Ovary (tissue), 7 donors: ENCODE measurements at regions not wholly inside any gene's neighbourhood (a gene's known extent, or its start where the extent isn't known, plus 50 kb on each side); places are given as distances from the start of the nearest gene placed in this dataset.

Experiments used
- DNase-seq, 5 donors: peaks; one replicate each; pipeline ENCODE4 v3.0.0-alpha.2; 2019 to 2020
- H3K27ac ChIP-seq, 2 donors: fragments of 200-600 bp; one replicate each; pipeline versions ENCODE4 v1.5.1 to v1.8.0; 2019 to 2022
- H3K27me3 ChIP-seq: fragments of 200-600 bp; one replicate; pipeline ENCODE4 v1.8.0; 2022
- H3K36me3 ChIP-seq: fragments of 200-600 bp; sonication (generic); one replicate; pipeline ENCODE4 v1.5.1; 2019
- H3K4me1 ChIP-seq: one replicate; pipeline ENCODE4 v1.8.1; 2013; ENCODE audit warnings: mild to moderate bottlenecking, moderate library complexity; ENCODE audit not compliant: insufficient read depth
- H3K4me3 ChIP-seq: fragments of 200-600 bp; sonication (generic); one replicate; pipeline ENCODE4 v1.5.1; 2017
- H3K9me3 ChIP-seq, 2 donors: fragments of 200-600 bp in 1 of 2; sonication (generic) in 1 of 2; one replicate each; pipeline versions ENCODE4 v1.5.1 to v1.8.1; 2013 to 2019; ENCODE audit warnings: mild to moderate bottlenecking in 1 of 2, moderate library complexity in 1 of 2
- CTCF ChIP-seq, 3 donors: fragments of 450-650 bp in 2 of 3; fragments of 200-600 bp in 1 of 3; IDR thresholded peaks; one replicate each; pipeline versions ENCODE4 v1.5.1 to v1.8.0; 2016 to 2022; ENCODE audit warnings: antibody characterized with exemption in 3 of 3, mild to moderate bottlenecking in 1 of 3
- EP300 ChIP-seq: sonication (generic); formaldehyde crosslinking; IDR thresholded peaks from one replicate; pipeline ENCODE4 v1.6.1; 2017; ENCODE audit warnings: antibody characterized with exemption
- POLR2A ChIP-seq: fragments of 450-650 bp; IDR thresholded peaks from one replicate; pipeline ENCODE4 v1.6.1; 2017; ENCODE audit warnings: antibody characterized with exemption, mild to moderate bottlenecking, moderate library complexity
- WGBS, 3 donors: extraction: QIAGEN DNeasy Blood & Tissue Kit in 1 of 3; methylation state at CpG; one replicate each; pipeline versions ENCODE4 v1.1.5 to v1.1.7; 2013 to 2017; 5-methylcytosine and 5-hydroxymethylcytosine counted together
- intact Hi-C, 4 donors: fragments of 100-400 bp; cut with DNase I; formaldehyde crosslinking; loops; one replicate each; pipeline versions ENCODE4 v1.11.0 to v1.15.1; 2022 to 2023
- donor health status: DM: no; HTN: no; CAD: no; lungs with moderate emphysema.
- donor health status: DM: no; HTN: no; CAD: no.
- donor health status: Bipolar disorder and iron deficiency.
- donor health status: DM: no; HTN: no; CAD: no.
- donor health status: DM: yes; HTN: yes; CAD: no.

GRCh38 chr13:105497597-105497996 is 1037.9 kb downstream of the EFNB2 start:
- Histone ChIP-seq H3K27me3 (no peaks in the 10 kb centered on the region), H3K9me3 (no peaks in the 10 kb centered on the region), H3K4me1 (no peaks in the 10 kb centered on the region), H3K36me3 (no peaks in the 10 kb centered on the region), H3K4me3 (no peak overlapping the region), H3K27ac (no peak overlapping the region)
- 69 to 78% (median 75%) methylated on average over 3 of the region's 3 CpGs for WGBS, 3 donors
- TF ChIP-seq CTCF (IDR thresholded peaks at IDR 0.05) (no peak), EP300 (no peak), POLR2A (no peak)
- intact Hi-C loops = no loop called here
- DNase-seq = no peak

- no peaks in the 10 kb centered on the region for H3K27me3 ChIP-seq
Measured at GRCh38 chr13:105492216-105492615, 1043.2 kb downstream of the EFNB2 start.

GRCh38 chr13:105491345-105491744 is 1044.1 kb downstream of the EFNB2 start:
- no peak for DNase-seq
- intact Hi-C loops = no loop called here
- no peaks in the 10 kb centered on the region for H3K4me1 ChIP-seq
- no peaks in the 10 kb centered on the region for H3K9me3 ChIP-seq
- WGBS, 3 donors = 69 to 88% (median 87%) methylated on average over 3 of the region's 3 CpGs
- H3K27ac ChIP-seq = no peak overlapping the region
- TF ChIP-seq EP300 (no peak), POLR2A (no peak), CTCF (IDR thresholded peaks at IDR 0.05) (no peak)
- H3K27me3 ChIP-seq = no peaks in the 10 kb centered on the region
- H3K4me3 ChIP-seq = no peak overlapping the region
- no peaks in the 10 kb centered on the region for H3K36me3 ChIP-seq

More at GRCh38 chr13:105492216-105492615, 1043.2 kb downstream of the EFNB2 start:
- Histone ChIP-seq H3K4me3 (no peak overlapping the region), H3K9me3 (no peaks in the 10 kb centered on the region), H3K27ac (no peak overlapping the region), H3K4me1 (no peaks in the 10 kb centered on the region), H3K36me3 (no peaks in the 10 kb centered on the region)
- DNase-seq = no peak
- intact Hi-C loops = no loop called here
- TF ChIP-seq CTCF (IDR thresholded peaks at IDR 0.05) (no peak), POLR2A (no peak), EP300 (no peak)

- Histone ChIP-seq H3K27me3 (no peaks in the 10 kb centered on the region), H3K27ac (no peak overlapping the region), H3K4me3 (no peak overlapping the region), H3K36me3 (no peaks in the 10 kb centered on the region), H3K9me3 (no peaks in the 10 kb centered on the region), H3K4me1 (no peaks in the 10 kb centered on the region)
- TF ChIP-seq CTCF (IDR thresholded peaks at IDR 0.05) = no peak
- TF ChIP-seq POLR2A = no peak
- TF ChIP-seq EP300 = no peak
- 44 to 56% (median 53%) methylated on average over 2 of the region's 2 CpGs for WGBS, 3 donors
- no peak for DNase-seq
- intact Hi-C loops = no loop called here
Measured at GRCh38 chr13:105485081-105485480, 1050.4 kb downstream of the EFNB2 start.
